Large intestine (tissue), 3 donors: ENCODE measurements at regions not wholly inside any gene's neighbourhood (a gene's known extent, or its start where the extent isn't known, plus 50 kb on each side); places are given as distances from the start of the nearest gene placed in this dataset.

Source experiments
- DNase-seq, 2 donors: peaks; one replicate each; pipeline versions ENCODE4 v3.0.0 to v3.0.0-alpha.2; 2013
- H3K27ac ChIP-seq: one replicate; pipeline ENCODE4 v1.5.1; 2013; ENCODE audit warnings: low read length
- H3K27me3 ChIP-seq: 2 replicates; pipeline ENCODE4 v1.6.1; 2013; ENCODE audit warnings: low read length; ENCODE audit not compliant: control insufficient read depth, insufficient read depth
- H3K36me3 ChIP-seq: 2 replicates; pipeline ENCODE4 v1.6.1; 2013; ENCODE audit warnings: low read length; ENCODE audit not compliant: control insufficient read depth, insufficient read depth
- H3K4me1 ChIP-seq: one replicate; pipeline ENCODE4 v1.6.1; 2013; ENCODE audit warnings: low read length; ENCODE audit not compliant: control insufficient read depth, insufficient read depth
- H3K4me3 ChIP-seq: one replicate; pipeline ENCODE4 v1.5.1; 2013; ENCODE audit warnings: low read length
- H3K9me3 ChIP-seq: one replicate; pipeline ENCODE4 v1.6.1; 2013; ENCODE audit warnings: mild to moderate bottlenecking, low read depth, low read length, moderate library complexity; ENCODE audit not compliant: control insufficient read depth
- WGBS: methylation state at CpG from one replicate; pipeline ENCODE4 v1.1.5; 2013; ENCODE audit warnings: low lambda C conversion rate; ENCODE audit not compliant: insufficient coverage; 5-methylcytosine and 5-hydroxymethylcytosine counted together

DNA sequence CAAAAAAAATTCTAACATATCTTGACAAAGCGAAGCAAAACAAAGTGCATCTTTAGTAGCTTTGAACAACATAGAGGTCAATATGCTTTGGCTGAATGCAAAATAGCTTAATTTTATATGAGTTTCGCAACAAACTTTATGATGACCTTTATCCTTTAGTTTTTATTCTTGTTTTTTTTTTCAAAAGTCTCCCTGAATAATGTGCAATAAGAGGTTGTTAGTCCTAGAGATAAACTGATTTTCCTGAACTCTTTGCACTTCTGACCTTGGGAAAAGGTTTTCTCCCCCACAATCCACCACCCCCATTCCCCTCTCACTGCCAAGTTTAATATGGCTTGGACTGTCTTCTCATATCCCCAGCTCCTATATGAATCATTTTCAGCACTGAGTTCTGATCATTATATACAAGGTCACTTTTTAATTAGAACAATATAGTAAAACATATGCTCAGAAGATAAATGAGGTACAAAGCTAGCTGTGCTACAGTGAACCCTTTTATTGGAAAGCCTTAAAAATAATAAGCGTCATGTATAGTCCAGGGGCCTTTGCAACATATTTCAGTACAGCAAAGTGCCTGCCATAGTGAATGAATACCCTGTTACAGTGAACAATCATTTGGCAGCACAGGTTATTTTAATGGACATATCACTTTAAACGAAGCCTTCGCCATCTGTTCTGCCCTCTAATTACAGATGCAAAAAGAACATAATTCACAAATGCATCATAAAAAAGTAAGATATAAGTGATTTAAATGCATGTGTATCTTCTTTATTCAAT, 496.3 kb upstream of the NR2F2 start:
- 93% methylated on average over 2 of the region's 5 CpGs for WGBS

DNA sequence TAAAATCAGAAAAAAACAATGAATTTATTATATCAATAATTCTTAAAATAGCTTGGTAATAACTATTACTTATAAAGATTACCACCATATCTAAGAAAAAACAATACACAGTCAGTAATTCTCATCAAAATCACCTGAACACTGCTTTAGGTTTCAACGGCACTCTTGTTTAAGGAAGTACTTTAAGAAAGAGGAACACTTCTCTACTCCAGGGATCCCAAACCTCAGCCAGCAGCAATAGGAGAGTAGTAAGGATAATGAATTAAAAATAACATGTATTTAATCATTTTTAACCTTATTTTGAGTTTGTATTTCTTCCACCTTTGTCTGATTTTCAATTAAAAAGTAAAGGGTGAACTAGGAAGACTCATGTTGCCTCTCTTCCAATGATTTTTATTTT, 494.0 kb upstream of the NR2F2 start:
- 60% methylated on average over 1 of the region's 1 CpG for WGBS

More for the DNA sequence above, 496.3 kb upstream of the NR2F2 start:
- H3K4me3 ChIP-seq: no peak overlapping the region
- no peak overlapping the region for H3K27ac ChIP-seq
- H3K4me1 ChIP-seq: no peaks in the 10 kb centered on the region
- H3K9me3 ChIP-seq: no peaks in the 10 kb centered on the region
- no peaks in the 10 kb centered on the region for H3K27me3 ChIP-seq
- no peak for DNase-seq
- no peaks in the 10 kb centered on the region for H3K36me3 ChIP-seq

DNA sequence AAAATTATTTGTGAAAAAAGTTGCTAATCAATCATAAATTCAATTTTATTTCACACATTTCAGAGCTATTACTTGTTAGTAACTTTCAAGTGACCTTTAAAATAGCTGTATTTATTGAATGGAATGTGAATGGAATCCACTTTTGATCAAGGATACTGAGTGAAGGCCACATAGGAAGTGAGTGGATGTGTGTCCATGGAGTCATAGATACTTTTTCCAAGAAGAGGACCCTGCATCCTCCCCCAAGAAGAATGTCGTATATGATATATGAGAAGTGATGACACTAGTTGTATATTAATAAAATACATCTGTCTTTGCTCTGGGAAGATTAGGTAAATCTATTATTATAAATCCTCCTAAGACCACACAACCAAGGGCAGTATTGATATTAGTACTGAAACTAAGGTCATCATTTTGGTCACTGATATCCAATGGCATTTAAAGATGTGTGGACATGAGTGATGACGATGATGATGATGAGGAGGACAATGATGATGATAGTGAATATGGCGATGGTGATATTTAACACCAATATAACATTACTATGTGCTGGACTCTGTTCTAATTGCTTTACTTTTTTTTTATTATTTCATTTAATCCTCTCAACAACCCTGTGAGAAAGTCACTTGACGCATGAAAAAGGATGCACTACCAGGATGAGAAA, 493.0 kb upstream of the NR2F2 start:
- H3K4me1 ChIP-seq: no peaks in the 10 kb centered on the region
- H3K36me3 ChIP-seq: no peaks in the 10 kb centered on the region
- H3K27ac ChIP-seq: no peak overlapping the region
- H3K9me3 ChIP-seq: no peaks in the 10 kb centered on the region
- no peaks in the 10 kb centered on the region for H3K27me3 ChIP-seq
- DNase-seq: no peak
- 100% methylated on average over 2 of the region's 4 CpGs for WGBS
- H3K4me3 ChIP-seq: no peak overlapping the region

More for the DNA sequence above, 494.0 kb upstream of the NR2F2 start:
- Histone ChIP-seq H3K4me1 (no peaks in the 10 kb centered on the region), H3K4me3 (no peak overlapping the region), H3K9me3 (no peaks in the 10 kb centered on the region), H3K27me3 (no peaks in the 10 kb centered on the region), H3K36me3 (no peaks in the 10 kb centered on the region), H3K27ac (no peak overlapping the region)
- DNase-seq: no peak

DNA sequence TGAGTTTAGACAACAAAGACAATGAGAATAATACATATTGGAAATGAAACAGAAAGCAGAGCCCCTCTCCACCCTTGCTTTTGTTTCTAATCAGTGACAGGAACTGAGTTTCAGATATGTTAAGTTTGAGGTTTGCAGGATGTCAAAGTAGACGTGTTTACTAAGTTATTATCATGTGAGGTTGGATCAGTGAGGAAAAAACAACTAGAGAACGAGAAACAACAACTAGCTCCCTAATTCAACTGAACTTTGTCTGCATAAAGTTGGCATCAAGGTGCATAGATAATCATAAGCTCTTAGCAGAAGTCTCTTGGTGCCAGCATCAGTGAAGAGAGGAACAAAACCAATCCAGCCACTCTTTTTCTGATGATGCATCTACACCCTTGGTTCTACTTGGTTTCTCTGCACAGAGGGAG, 491.1 kb upstream of the NR2F2 start:
- Histone ChIP-seq H3K36me3 (no peaks in the 10 kb centered on the region), H3K27ac (no peak overlapping the region), H3K4me3 (no peak overlapping the region), H3K4me1 (no peaks in the 10 kb centered on the region), H3K9me3 (no peaks in the 10 kb centered on the region), H3K27me3 (no peaks in the 10 kb centered on the region)
- 60% methylated on average over 1 of the region's 2 CpGs for WGBS
- DNase-seq: no peak

DNA sequence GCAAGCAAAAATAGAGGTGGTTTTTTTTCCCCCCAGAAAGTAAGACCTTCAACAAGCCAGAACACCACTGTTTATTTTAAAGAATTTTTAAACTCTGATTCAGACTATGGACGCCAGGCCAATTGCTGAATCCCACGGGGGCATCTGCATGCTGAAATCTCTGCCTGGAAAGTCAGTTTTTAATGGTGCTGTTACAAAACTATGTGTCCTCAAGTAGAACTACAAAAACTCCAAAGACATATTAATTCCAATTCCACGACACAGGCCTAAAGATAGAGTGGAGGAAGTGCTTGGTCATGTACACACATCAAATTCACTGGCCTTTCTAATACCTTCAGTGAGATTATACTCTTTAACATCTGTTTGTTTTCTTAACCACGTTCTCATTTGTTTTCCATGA, 490.5 kb upstream of the NR2F2 start:
- Histone ChIP-seq H3K27me3 (no peaks in the 10 kb centered on the region), H3K36me3 (no peaks in the 10 kb centered on the region), H3K27ac (no peak overlapping the region), H3K9me3 (no peaks in the 10 kb centered on the region), H3K4me1 (no peaks in the 10 kb centered on the region), H3K4me3 (no peak overlapping the region)
- DNase-seq: no peak
- 80% methylated on average over 1 of the region's 4 CpGs for WGBS

DNA sequence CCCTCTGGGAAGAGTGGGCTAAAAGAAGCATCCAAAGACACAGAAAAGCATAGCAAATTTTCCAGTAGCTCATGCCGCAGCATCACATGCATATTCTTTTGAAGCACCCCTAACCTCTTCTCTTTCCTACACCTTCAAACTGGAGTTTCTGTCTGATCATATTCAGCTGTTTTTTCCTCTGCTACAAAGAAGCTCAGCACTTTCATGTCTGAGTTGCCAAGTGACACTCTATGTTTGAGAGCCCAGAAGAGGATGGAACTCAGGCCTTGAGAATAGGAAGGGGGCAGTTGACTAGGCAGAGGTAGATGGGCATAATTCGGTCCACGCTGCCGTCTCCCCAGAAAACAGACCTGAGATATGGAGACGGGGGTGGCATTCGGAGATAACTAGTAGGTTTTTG, 489.6 kb upstream of the NR2F2 start:
- H3K27ac ChIP-seq: no peak overlapping the region
- H3K27me3 ChIP-seq: no peaks in the 10 kb centered on the region
- DNase-seq: no peak
- H3K9me3 ChIP-seq: no peaks in the 10 kb centered on the region
- no peaks in the 10 kb centered on the region for H3K36me3 ChIP-seq
- no peak overlapping the region for H3K4me3 ChIP-seq
- no peaks in the 10 kb centered on the region for H3K4me1 ChIP-seq
- WGBS: 95% methylated on average over 4 of the region's 6 CpGs

DNA sequence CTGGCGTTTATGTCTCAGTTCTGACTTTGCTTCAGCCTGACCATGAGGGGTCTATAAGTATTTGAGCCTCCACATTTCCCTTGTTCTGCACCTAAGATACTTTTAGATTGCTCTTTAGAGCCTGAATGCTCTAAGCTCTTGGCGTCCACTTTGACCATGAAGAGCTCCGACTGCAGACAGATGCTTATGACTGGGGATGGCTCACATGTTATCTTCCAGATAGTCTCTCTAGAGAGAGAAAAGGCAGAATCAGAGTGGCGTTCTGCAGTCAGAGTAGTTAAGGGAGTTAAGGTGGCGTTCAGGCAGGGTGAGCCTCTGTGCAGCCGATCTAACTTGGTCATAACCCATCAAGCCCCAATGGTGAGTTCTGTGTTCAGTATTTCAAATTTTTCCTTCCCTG, 487.9 kb upstream of the NR2F2 start:
- no CpG with 5 or more reads among the region's 6 CpGs for WGBS
- H3K27ac ChIP-seq: no peak overlapping the region
- H3K36me3 ChIP-seq: no peaks in the 10 kb centered on the region
- no peak for DNase-seq
- no peaks in the 10 kb centered on the region for H3K4me1 ChIP-seq
- no peaks in the 10 kb centered on the region for H3K9me3 ChIP-seq
- H3K4me3 ChIP-seq: no peak overlapping the region
- no peaks in the 10 kb centered on the region for H3K27me3 ChIP-seq

DNA sequence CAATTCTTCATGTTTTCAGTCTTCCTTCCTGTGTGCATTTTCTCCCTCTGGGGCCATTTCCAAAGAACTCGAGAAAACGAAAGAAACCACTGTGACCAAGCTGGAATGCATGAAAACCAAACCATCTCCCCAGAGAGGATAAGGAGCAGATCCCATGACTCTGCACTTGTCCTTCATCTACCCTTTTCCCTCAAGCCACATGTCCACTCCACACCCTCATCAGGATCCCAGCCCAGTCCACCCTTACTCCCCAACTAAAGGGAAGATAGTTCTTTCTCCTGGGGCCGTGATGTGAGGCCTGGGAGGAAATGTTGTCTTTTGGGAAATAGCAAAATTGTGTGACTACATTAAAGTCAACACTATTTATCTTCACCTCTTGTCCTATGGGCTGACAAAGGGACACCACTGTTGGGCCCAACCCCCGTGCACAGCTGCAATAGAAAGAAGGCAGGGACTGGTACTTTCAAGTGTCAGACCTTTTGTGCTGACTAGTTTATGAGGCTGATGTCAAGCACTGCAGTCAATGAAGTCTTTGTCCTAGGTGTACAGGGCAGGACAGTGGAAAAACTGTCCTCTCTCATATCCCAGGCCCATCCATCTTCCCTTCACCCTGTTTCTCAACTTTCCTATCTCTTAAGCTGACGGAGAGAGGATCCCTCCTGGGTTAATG, 487.1 kb upstream of the NR2F2 start:
- Histone ChIP-seq H3K4me3 (no peak overlapping the region), H3K27ac (no peak overlapping the region), H3K4me1 (no peaks in the 10 kb centered on the region), H3K27me3 (no peaks in the 10 kb centered on the region), H3K9me3 (no peaks in the 10 kb centered on the region), H3K36me3 (no peaks in the 10 kb centered on the region)
- no peak for DNase-seq
- 88% methylated on average over 1 of the region's 5 CpGs for WGBS

DNA sequence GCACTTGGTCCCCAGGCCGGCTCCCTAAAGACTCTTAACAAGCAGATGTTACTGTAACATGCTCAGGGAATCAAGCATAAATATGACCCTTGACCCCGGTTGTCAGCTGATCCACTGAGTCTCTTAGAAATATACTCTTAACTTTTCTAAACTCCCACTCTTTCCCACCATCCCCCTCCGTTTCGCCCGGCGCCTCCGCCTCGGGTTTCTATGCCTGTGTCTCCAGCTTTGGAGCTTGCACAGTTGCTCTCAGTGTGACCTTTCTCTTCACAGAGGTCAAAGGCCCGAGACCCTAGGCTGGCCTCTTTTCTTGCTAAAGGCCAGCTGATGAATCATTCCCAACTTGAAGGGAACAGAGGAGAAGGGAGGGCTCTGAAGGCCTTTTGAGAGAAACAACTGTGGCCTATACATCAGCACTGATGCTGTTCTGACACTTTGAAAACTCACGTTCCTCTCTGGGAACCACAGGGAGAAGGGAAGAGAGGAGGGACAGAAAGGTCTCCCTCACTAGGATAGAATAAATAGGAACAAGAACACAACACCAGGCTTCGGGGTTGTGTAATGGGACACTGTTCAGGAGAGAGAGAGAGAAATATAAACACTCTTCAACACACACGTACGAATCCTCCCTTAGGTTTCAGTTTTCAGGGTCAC, 484.5 kb upstream of the NR2F2 start:
- 74% methylated on average over 4 of the region's 13 CpGs for WGBS
- Histone ChIP-seq H3K4me1 (no peaks in the 10 kb centered on the region), H3K27me3 (no peaks in the 10 kb centered on the region), H3K9me3 (no peaks in the 10 kb centered on the region), H3K27ac (no peak overlapping the region), H3K4me3 (no peak overlapping the region), H3K36me3 (no peaks in the 10 kb centered on the region)
- no peak for DNase-seq

DNA sequence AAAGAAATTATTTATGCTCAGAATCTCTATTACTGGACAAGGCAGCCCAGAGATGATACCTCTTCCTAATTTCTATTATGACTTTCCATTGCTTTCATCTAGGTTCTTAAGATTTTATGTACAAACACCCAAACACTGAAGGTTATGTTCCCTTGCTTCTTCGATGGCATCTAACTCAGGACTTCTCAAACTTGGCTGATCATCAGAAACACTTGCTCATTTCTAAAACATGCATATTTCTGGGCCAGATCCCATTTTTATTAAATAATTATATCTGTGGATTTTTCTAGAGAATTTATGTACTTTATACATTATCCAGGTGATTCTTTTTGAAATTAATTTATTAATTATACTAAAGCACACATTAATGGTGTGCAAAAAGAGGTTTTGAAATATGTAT, 482.4 kb upstream of the NR2F2 start:
- no peaks in the 10 kb centered on the region for H3K4me1 ChIP-seq
- H3K27me3 ChIP-seq: no peaks in the 10 kb centered on the region
- WGBS: no CpG with 5 or more reads among the region's 1 CpG
- H3K27ac ChIP-seq: no peak overlapping the region
- no peak for DNase-seq
- H3K9me3 ChIP-seq: no peaks in the 10 kb centered on the region
- H3K4me3 ChIP-seq: no peak overlapping the region
- no peaks in the 10 kb centered on the region for H3K36me3 ChIP-seq
